Activated CD8-positive, alpha-beta memory T cell treated with anti-CD3 and anti-CD28 coated beads for 1 hour (primary cell): ENCODE measurements at regions not wholly inside any gene's neighbourhood (a gene's known extent, or its start where the extent isn't known, plus 50 kb on each side); places are given as distances from the start of the nearest gene placed in this dataset.
A peak's percentile ranks its signal among the peaks of the same experiment; 100 is the strongest.

Source experiments
- DNase-seq, 2 donors: peaks; one replicate each; pipeline ENCODE4 v3.0.0-alpha.2; 2020; ENCODE audit warnings: low read depth in 1 of 2; ENCODE audit errors: extremely low read depth in 1 of 2

DNA sequence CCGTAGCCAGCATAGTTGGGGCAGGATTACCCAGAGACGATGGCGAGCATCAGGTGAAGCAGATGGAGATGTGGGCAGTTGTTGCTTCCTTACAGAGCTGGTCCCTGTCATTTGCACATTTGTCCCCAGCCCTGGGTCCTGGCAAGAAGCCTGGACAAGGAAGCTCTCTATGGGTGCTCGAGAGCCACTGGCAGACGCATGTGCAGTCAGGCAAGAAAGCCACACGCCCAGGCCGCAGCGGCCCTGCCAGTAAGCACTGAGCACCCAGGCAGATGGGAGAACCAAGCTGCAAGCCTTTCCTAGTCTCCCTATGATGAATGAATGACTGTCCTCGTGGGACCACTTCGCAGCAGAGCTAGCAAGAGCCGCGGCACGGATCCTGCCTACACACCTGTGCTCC lies 182.8 kb downstream of the FOXO1 start:
- no peak for DNase-seq

- no peak for DNase-seq
Observed at GRCh38 chr13:40484101-40484800, 182.2 kb downstream of the FOXO1 start.

GRCh38 chr13:40484974-40485373 lies 181.5 kb downstream of the FOXO1 start:
- no peak for DNase-seq

GRCh38 chr13:40485611-40486517 lies 180.6 kb downstream of the FOXO1 start:
- DNase-seq = peak; percentile 38 to 55

DNA sequence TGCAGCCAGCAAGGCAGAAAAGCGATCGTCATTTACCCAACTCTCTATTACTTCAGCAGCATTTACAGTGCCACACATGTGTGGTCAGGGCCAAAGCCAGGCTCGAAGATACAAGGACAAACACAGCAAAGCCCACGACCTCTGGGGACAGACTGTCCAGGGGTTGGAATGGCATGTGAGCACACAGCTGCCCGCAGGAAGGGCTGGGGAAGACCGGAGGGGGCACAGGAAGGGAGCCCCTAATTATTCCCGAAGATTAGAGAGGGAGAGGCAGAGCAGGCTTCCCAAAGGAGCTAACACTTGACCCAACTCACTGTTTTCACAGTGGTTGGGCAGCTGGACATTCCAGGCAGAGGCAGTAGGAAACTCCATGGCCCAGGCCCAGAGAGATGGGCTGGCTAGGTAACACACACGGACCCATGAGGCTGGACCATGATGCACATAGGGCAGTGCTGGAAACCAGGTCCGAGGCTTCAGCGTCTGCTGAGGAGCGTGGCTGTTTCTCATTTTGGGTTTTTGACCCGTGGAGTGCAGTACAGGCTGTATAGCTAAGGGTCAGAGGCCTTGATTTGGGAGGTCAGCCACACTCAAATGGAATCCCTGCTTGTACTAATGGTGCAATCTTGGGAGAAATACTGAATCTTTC lies 179.8 kb downstream of the FOXO1 start:
- no peak for DNase-seq

DNA sequence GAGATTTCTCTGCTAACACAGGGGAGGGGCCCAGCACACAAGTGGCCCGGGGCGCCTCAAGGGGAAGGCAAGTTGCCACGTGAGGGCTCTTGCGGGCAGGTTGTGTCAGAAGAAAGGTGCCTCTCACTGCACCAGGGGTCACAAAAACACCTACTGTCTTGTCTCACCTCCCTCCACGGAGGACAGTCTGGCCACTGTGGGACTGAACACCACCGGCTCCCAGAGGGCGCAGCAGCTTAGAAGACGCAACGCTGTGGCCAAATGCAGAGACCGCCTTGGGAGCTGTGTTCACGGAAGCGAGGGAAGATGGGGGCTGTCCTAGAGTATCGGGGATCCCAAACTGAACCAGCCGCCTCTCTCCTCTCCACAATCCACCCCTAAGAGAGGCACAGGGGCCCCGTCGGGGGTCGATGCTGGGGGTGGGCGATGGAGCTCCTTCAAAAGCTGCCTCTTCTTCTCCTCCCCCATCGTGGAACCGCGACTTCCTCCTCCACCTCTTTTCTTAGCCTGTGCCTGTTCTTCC lies 177.5 kb downstream of the FOXO1 start:
- DNase-seq = no peak

DNA sequence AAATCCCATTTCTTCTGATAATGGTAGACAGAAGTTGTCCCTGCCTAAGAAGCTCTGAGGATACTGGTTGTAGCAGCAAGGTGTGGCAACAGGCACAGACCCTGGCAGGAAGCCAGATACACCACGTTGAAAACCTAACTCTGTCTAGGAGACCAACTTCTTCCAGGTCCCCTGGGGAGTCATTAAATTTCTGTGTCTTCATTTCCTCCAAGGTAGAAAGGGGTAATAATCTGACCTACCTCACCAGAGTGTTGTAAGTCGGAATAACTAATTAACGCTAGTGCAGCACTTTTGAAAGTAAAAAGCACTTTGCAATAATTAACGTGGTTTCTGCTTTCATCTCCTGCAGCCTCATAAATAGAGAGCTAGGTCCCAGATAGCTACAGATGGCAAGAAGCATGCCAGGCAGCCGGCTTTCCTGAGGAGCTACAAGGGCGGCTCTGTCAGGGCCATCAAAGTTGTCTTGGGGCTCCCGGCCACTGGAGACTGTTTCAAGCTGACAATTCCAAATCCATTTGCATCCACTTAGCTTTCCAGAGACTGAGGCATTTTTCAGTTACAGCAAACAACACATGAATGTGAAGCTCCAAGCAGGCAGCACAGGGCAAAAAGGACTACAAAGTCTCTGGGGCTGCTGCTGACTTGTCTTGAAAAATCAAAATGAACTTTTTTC lies 176.2 kb downstream of the FOXO1 start:
- peak; percentile 22 to 27 for DNase-seq

DNA sequence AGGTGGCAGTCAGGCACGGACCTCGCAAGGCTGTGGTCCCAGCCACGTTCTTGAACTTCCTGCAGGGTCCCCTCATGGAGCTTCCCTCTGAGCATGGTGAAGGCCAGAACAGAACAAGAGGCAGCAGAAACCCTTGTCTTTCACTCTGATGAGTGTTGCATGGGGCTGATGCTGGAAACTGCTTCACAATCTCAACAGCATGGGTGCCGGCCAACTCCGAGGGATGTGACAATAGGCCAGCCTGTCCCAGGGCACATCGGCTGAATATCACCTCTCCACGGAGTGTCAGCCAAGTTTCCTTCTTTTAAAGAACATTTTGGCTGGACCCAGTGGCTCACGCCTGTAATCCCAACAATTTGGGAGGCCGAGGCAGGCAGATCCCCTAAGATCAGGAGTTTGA lies 173.9 kb downstream of the FOXO1 start:
- no peak for DNase-seq

- no peak for DNase-seq
Observed at GRCh38 chr13:40494513-40494912, 171.9 kb downstream of the FOXO1 start.

DNA sequence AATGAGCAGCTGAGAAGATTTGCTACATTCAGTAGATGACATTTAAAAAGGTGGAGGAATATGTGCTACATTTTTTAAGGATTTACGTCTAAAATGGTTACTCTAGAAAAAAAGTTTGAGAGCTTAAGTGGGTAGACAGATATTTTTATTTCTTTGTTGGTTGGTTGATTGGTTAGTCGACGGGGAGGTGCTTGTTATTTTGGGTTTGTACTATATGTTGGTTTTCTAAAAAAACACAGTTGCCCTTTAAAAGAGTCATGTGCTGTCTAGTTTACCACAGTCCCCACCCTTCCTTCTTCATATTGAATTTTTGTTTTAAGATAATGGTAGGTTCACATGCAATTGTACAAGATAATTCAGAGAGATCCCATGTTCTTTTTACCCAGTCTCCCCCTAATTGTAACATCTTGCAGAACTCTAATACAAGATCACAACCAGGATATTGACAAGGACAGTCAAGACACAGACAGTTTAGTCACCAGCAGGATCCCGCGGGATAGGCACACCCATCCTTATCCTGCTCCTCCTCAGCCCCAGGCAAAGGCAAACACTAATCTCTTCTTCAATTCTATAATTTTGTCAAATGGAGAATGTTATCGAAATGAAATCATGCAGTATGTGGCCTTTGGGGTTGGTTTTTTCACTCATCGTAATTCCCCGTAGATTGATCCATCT lies 171.4 kb downstream of the FOXO1 start:
- no peak for DNase-seq

DNA sequence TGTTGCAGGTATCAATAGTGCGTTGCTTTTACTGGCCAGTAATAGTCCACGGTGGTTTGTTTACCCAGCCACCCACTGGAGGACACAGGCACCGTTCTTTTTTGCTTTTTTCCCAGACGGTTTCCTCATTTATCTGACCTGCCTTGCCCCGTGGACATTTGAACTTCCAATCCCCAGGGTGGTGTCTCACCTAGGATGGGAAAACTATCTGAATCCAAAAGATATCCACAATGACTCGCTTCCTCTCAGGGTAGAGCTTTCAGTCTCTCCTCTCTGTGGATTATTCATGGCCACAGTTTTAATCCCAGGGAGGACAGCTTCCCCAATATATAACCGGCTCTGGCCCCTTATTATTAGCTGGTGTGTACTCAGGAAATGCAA lies 170.8 kb downstream of the FOXO1 start:
- no peak for DNase-seq

DNA sequence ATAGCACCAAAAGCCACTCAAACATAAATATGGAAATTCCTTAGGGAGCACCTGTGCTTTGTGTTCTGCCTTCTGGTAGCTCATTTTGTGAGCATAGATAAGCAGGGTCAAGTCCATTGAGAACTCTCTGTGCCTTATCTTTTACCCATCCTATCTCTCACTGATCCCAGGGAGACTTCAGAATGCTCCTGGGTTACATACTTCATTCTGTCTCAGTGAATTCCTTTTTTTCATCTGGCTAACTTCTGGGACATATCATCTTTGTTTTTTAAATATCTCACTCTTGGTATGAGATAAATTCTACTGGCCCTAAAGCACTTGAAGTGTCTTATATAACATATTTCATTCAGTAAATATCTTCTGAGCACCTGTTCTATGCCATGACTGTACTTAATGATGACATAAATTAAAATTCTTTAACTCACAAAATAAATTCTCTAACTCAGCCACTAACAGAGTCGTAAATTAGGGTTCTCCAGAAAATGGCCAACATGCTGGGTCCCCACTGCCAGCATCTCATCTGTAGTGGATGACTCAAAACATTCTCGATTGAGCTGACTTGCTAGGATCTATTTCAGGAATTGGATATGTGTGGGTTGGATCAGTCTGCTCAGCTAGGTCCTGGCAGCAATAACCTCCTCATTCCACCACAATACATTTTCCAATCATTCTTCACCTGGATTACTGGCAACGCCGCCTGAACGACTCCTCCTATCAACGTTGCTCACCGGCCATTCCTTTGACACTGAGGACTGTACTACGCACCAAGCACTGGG lies 170.2 kb downstream of the FOXO1 start:
- no peak for DNase-seq

- no peak for DNase-seq
Observed at GRCh38 chr13:40498461-40498860, 168.0 kb downstream of the FOXO1 start.

GRCh38 chr13:40502236-40502635 lies 164.2 kb downstream of the FOXO1 start:
- no peak for DNase-seq

DNA sequence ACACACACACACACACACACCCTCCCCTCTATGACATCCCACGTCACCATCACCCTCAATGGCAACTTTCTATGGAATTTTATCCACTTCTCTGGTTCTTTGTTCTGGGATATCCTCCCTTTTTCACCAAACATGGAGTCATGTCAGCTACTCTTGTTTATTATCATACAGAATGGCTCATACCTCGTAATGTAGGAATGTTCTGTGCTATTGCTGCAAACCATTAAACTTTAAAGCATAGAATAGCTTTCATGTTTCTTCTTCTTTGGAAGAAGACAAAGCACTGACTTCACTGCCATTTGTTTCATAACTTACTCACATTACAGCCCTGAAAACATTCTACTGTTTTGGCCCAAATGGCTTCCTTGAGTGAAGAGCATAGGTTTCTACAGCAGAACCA lies 163.4 kb downstream of the FOXO1 start:
- no peak for DNase-seq

DNA sequence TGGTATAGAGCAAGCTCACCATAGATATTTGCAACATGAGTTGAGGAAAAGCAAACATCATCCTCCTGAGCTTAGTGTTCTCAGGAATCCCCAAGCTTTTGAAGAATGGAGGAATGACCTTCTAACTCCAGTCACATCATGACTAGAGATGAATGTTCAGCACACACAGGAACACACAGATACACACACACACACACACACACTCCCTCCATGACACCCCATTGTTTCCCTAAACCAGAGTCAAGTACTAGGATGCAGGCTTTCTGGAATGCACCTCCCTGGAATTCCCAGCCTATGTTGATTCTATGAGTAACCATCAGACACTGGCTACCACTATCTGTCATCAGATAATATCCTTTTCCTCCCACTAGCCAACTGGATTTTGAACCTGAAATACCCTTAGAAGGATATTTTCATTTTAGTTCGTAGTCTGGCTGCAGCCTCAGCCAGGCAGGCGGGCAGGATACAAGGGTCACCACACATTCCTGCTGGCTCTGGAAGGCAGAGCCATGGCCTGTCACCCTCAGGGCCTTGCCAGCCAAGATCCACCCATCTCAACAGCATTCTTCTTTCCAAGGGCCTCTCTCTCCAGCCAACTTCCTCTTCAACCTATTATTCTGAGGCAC lies 162.4 kb downstream of the FOXO1 start:
- DNase-seq = no peak

DNA sequence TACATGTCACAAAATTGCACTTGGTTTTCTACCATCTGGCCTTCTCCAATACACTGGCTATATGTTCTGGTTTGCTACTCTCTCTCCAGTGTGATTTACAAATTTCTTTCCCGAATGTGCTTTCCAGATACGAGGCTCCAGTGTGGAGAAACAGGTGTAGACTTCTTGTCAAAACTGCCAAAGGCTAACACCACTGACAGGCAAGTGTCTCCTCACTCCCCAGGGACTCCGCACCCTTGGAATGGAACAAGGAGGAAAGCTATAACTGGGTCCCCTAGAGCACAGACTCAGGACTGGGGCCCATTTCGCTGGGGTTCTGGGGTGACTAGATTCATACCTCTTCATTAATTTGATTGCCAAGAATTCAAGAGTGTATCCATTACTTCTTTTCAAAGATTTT lies 161.8 kb downstream of the FOXO1 start:
- DNase-seq = no peak

DNA sequence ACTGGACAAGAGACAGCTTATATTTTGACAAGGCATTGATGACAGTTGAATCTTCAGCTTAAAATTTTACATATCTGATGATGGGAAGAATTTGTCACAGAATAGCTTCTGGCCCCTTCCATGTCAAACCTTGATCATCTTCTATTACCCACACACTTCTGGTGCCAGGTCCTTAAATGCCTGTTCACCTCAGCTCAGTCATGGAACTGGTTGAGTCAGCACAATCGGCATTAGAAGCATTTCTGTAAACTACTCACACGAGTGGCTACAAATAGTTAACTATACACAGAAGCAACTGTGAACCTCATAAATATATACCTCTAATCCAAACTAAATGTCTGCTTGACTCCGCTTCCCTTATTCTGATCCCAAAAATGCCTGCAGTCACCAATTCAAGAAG lies 161.2 kb downstream of the FOXO1 start:
- no peak for DNase-seq
